GM10248 (cell line): ENCODE measurements at regions not wholly inside any gene's neighbourhood (a gene's known extent, or its start where the extent isn't known, plus 50 kb on each side); places are given as distances from the start of the nearest gene placed in this dataset.

Experiments
- CTCF ChIA-PET: fragments of 300-600 bp; sonication (Branson Sonifier 250); formaldehyde crosslinking; extraction: SDS; loops from one replicate; lab custom pipeline; 2021; ENCODE audit warnings: antibody characterized with exemption; lab: Yijun Ruan, JAX
- POLR2A ChIA-PET: fragments of 350-650 bp; sonication (Branson Sonifier 250); formaldehyde crosslinking; extraction: SDS; loops from one replicate; lab custom pipeline; 2020; ENCODE audit warnings: antibody characterized with exemption; lab: Yijun Ruan, JAX
- DNase-seq: peaks from one replicate; pipeline ENCODE4 v3.0.0; 2012; ENCODE audit errors: extremely low spot score
- CTCF ChIP-seq: IDR thresholded peaks from 2 replicates; pipeline ENCODE4 v1.5.1; 2012; ENCODE audit warnings: mild to moderate bottlenecking, low read depth; ENCODE audit errors: extremely low read depth, missing control alignments, control extremely low read depth

DNA sequence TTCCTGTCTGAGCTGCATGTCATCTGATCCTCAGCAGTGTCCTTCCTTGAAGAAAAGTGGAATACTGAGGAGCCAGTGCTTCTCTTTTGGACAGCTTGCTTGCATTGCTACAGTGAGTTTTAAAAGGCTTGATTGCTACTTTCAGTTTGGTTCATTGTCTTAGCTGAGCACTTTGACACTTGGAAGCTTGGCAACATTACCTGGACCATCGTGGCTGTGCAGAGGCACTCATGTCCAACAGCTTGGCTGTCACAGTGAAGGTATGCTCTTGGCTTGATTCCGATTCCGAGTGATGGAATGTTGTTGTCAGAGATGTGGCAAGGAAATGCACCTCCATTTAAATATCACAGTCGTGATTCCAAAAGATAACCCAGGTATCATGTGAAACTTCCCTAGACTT, 102.4 kb downstream of the FAS start:
- ChIA-PET POLR2A (no interaction called here), CTCF (interaction anchor here (1.2 to 1.8 kb wide), 2 partner anchors 9 to 20 kb away, joined by 4 read pairs; no protein-coding TSS in a partner anchor)
- DNase-seq, result no peak
- TF ChIP-seq CTCF, result no peak

DNA sequence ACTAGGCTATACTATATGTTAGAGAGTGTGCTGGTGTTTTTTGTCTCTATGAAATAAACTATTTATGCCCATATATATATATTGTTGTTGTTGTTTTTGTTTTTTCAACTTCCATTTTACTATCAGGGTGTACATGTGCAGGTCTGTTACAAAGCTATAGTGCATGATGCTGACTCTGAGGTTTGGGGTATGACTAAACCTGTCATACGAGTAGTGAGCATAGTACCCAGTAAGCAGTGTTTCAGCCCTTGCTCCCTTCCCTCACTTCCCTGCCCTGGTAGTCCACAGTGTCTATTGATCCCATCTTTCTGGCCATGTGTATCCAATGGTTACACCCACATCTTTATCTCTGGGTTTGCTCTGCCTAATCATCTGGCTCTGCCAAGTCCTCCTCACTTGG, 101.8 kb downstream of the FAS start:
- no peak for DNase-seq
- CTCF ChIA-PET, result interaction anchor here (1.8 kb wide), 1 partner anchor 19 kb away, joined by 4 read pairs; no protein-coding TSS in a partner anchor
- POLR2A ChIA-PET, result no interaction called here
- no peak for TF ChIP-seq CTCF

DNA sequence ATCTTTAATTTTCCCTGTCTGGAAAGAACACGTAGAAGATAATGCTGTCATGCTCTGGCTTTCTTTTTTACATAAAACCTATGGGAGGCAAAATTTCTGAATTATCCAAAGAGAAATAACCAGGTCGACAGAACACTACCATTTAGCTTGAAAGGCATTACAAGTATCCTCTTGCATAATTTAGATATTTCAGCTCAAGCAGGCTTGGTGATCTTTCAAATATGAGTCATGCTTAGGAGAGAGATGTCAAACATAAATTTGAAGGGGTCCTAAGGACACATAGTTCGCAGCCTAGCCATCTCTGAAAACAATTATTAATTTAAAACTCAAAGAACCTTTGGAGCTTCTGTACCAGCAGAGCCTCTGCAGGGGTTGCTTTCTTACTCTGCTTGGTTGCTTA, 100.9 kb downstream of the FAS start:
- no peak for DNase-seq
- no peak for TF ChIP-seq CTCF
- ChIA-PET POLR2A (no interaction called here), CTCF (interaction anchor here (0.7 to 1.8 kb wide), 4 partner anchors 18 to 62 kb away, joined by 3 to 4 read pairs (median 4); no protein-coding TSS in a partner anchor)

DNA sequence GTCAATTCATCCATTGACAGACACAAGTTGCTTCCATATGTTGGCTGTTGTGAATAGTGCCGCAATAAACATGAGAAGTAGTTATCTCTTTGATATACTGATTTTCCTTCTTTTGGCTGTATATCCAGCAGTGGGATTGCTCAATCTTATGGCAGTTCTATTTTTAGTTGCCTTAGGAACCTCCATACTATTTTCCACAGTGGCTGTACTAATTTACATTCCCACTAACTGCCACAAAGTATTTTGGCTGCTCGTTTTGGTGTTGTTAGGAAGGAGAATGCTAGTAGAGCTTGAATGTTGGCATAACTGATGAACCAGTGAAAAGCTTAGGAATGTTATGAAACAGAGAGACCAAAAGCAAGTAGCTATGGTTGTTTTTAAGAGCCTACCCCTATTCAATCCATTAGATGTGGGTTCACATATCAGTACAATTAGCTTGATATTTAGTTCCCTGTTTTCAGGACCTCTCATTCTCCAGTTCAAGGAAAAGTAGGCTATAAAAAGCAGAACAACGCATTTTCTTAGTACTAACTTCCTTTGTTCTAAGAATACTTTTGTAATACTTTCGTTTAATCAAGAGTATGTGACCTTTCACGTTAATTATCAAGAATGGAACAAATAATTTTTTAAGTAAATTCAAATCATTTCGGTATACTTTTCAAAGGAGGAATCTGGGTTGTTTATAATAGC, 100.3 kb downstream of the FAS start:
- DNase-seq, result no peak
- ChIA-PET POLR2A (no interaction called here), CTCF (interaction anchor here (1.0 to 1.9 kb wide), 5 partner anchors 14 to 127 kb away, joined by 3 to 6 read pairs (median 3); no protein-coding TSS in a partner anchor)
- TF ChIP-seq CTCF, result no peak

- no peak for DNase-seq
- no peak for TF ChIP-seq CTCF
- ChIA-PET POLR2A (no interaction called here), CTCF (interaction anchor here (1.0 to 1.6 kb wide), 3 partner anchors 9 to 11 kb away, joined by 4 to 9 read pairs (median 5); no protein-coding TSS in a partner anchor)
Measured at GRCh38 chr10:89086801-89087521, 96.4 kb downstream of the FAS start.

DNA sequence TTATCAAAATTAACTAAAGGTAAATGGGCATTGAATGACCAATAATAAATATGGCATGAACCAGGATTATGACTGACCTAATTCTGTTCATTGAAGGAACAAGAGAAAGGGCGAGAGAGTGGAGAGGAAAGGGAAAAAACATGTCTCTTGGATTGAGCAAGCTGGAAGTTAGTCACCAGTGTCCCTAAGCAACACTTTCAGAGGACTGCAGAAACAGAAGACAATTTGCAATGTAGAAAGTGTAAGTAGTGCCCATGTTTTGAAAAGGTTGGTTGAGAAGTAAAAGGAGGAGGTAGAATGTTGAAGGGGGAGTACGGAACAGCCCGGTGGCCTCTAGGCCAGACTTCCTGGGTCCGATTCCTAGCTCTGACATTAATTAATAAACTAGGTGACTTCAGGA, 94.6 kb downstream of the FAS start:
- CTCF ChIA-PET, result interaction anchor here (1.0 kb wide), 1 partner anchor 9 kb away, joined by 4 read pairs; no protein-coding TSS in a partner anchor
- no peak for DNase-seq
- TF ChIP-seq CTCF, result no peak
- POLR2A ChIA-PET, result no interaction called here
